Tibial artery (tissue), 4 donors: ENCODE measurements at regions not wholly inside any gene's neighbourhood (a gene's known extent, or its start where the extent isn't known, plus 50 kb on each side); places are given as distances from the start of the nearest gene placed in this dataset.

ENCODE experiments used
- DNase-seq, 2 donors: peaks; one replicate each; pipeline ENCODE4 v3.0.0-alpha.2; 2019
- H3K27ac ChIP-seq, 2 donors: fragments of 200-600 bp; sonication (generic) in 1 of 2; 1 replicate in 1 of 2; 2 replicates in 1 of 2; pipeline ENCODE4 v1.5.1; 2018 to 2019; ENCODE audit warnings: mild to moderate bottlenecking in 1 of 2
- H3K27me3 ChIP-seq, 2 donors: fragments of 200-600 bp; sonication (generic) in 1 of 2; one replicate each; pipeline versions ENCODE4 v1.5.1 to v1.6.0; 2016 to 2019
- H3K36me3 ChIP-seq, 3 donors: fragments of 200-600 bp; sonication (generic) in 2 of 3; one replicate each; pipeline ENCODE4 v1.5.1; 2016 to 2019; ENCODE audit warnings: mild to moderate bottlenecking in 2 of 3
- H3K4me1 ChIP-seq, 4 donors: fragments of 200-600 bp; sonication (generic) in 2 of 4; 1 replicate in 3 of 4; 2 replicates in 1 of 4; pipeline ENCODE4 v1.5.1; 2016 to 2019
- H3K4me3 ChIP-seq, 2 donors: fragments of 200-600 bp; sonication (generic) in 1 of 2; 1 replicate in 1 of 2; 2 replicates in 1 of 2; pipeline ENCODE4 v1.5.1; 2018 to 2019; ENCODE audit warnings: mild to moderate bottlenecking in 2 of 2
- H3K9me3 ChIP-seq, 3 donors: fragments of 200-600 bp; sonication (generic) in 1 of 3; one replicate each; pipeline ENCODE4 v1.5.1; 2016 to 2019
- CTCF ChIP-seq, 2 experiments: fragments of 200-600 bp in 1 of 2; fragments of 450-650 bp in 1 of 2; IDR thresholded peaks; one replicate each; pipeline ENCODE4 v1.5.1; 2017 to 2019; ENCODE audit warnings: antibody characterized with exemption in 2 of 2, mild to moderate bottlenecking in 1 of 2, moderate library complexity in 1 of 2
- intact Hi-C: fragments of 100-400 bp; cut with DNase I; formaldehyde crosslinking; loops from one replicate; pipeline ENCODE4 v1.15.0; 2023; ENCODE audit warnings: low total_unique reads

DNA sequence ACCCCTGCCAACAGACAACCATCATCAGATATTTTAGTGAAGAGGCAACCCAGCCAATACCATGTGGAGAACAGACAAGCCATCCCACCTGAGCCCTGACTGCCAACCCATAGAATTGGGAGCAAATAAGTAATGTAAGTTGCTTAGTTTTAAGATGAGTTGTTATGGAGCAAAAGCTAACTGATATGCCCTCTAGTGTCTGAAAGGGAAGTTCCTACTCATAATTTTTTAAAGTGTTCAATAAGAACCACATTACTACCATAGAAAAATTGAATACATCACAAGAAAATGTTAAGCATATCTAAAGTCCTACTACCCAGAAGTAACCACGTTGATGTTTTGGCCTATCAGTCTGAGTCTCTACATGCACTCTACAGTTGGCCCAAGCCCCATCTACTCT, 50.8 kb upstream of the SLC36A4 start:
- peak overlapping the region in 1 of 2 donors; percentile 18 for H3K27ac ChIP-seq
- no peak for TF ChIP-seq CTCF (IDR thresholded peaks at IDR 0.05)
- DNase-seq: no peak
- H3K4me3 ChIP-seq: no peak overlapping the region
- no peaks in the 10 kb centered on the region for H3K36me3 ChIP-seq
- H3K9me3 ChIP-seq: no peaks in the 10 kb centered on the region
- intact Hi-C loops: no loop called here
- no peaks in the 10 kb centered on the region for H3K27me3 ChIP-seq
- H3K4me1 ChIP-seq: peaks cover 0 to 19% (median 4%) of the 10 kb centered on the region in 4 donors

- DNase-seq: no peak
- H3K27ac ChIP-seq: peak overlapping the region in 1 of 2 donors; percentile 18
- TF ChIP-seq CTCF (IDR thresholded peaks at IDR 0.05): no peak
Measured at GRCh38 chr11:93249459-93250220, 51.8 kb upstream of the SLC36A4 start.

GRCh38 chr11:93250326-93250725, 52.5 kb upstream of the SLC36A4 start:
- no peak overlapping the region for H3K27ac ChIP-seq
- H3K36me3 ChIP-seq: no peaks in the 10 kb centered on the region
- DNase-seq: no peak
- H3K27me3 ChIP-seq: no peaks in the 10 kb centered on the region
- no peak for TF ChIP-seq CTCF (IDR thresholded peaks at IDR 0.05)
- H3K4me1 ChIP-seq: peaks cover 0 to 19% (median 4%) of the 10 kb centered on the region in 4 donors
- H3K4me3 ChIP-seq: no peak overlapping the region
- no peaks in the 10 kb centered on the region for H3K9me3 ChIP-seq
- intact Hi-C loops: no loop called here

More at GRCh38 chr11:93249459-93250220, 51.8 kb upstream of the SLC36A4 start:
- peaks cover 0 to 19% (median 4%) of the 10 kb centered on the region in 4 donors for H3K4me1 ChIP-seq
- H3K4me3 ChIP-seq: no peak overlapping the region
- H3K27me3 ChIP-seq: no peaks in the 10 kb centered on the region
- intact Hi-C loops: no loop called here
- H3K36me3 ChIP-seq: no peaks in the 10 kb centered on the region
- H3K9me3 ChIP-seq: no peaks in the 10 kb centered on the region

DNA sequence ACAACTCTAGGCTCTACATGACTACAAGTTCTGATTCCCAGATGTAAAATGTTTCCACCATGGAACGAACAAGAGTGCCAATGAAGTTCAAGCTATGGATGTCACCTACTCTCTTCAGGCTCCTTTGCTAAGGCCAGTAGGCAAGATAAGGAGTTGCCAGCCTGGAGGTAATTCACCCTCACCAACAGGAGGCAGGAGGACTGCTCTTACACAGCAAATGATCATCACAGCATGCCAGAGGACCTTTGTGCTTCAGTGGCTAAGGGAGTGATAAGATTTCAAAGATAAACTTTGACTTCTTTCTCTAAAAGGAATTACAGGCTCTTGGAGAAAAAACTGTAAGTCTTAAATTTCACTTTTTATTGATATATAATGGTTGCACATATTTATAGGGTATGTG, 54.1 kb upstream of the SLC36A4 start:
- Histone ChIP-seq H3K4me3 (no peak overlapping the region), H3K27me3 (no peaks in the 10 kb centered on the region), H3K9me3 (no peaks in the 10 kb centered on the region), H3K27ac (no peak overlapping the region), H3K36me3 (no peaks in the 10 kb centered on the region), H3K4me1 (peaks cover 0 to 19% (median 4%) of the 10 kb centered on the region in 4 donors)
- intact Hi-C loops: no loop called here
- no peak for DNase-seq
- TF ChIP-seq CTCF (IDR thresholded peaks at IDR 0.05): no peak

DNA sequence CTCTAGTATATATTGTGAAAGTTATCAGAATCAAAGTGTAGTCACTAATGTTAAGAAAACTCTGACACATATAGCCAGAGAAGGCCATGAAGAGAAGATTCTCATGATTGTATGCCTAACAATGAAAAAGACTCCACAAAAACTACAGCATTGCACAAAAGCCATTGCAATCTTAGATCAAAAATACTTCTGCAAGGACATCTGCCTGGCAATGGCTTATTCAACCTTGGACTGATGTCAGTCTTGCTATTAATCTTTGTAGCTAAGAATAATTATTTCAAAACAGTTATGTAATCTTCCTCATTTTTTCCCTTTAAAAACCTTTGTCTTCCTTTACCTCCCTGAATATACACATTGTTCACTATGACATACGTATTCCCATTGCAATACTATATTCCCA, 55.3 kb upstream of the SLC36A4 start:
- no peak for TF ChIP-seq CTCF (IDR thresholded peaks at IDR 0.05)
- Histone ChIP-seq H3K27me3 (no peaks in the 10 kb centered on the region), H3K27ac (no peak overlapping the region), H3K4me1 (peaks cover 0 to 19% (median 4%) of the 10 kb centered on the region in 4 donors), H3K9me3 (no peaks in the 10 kb centered on the region), H3K4me3 (no peak overlapping the region), H3K36me3 (no peaks in the 10 kb centered on the region)
- intact Hi-C loops: no loop called here
- no peak for DNase-seq
